ENCODE measurements at regions not wholly inside any gene's neighbourhood (a gene's known extent, or its start where the extent isn't known, plus 50 kb on each side); places are given as distances from the start of the nearest gene placed in this dataset.

DNA sequence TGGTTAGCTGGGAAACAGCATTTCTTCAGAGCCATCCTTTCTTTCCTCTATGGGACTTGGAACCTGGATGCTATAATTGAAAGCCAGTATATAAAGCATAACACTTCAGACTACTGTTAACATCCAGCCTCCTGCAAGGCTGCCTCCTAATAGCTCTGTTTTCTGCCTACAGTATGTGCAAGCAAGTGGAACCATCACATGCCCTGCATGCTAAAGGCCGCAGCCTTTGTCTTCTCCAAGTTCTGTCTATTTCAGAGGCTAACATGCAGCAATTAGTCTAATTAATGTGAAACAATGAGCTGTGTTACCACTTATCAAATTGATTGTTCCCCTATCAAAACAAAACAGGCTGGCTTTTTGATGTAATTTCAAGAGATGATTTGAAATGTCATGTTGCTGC, 82.7 kb upstream of the ESRRG start:
- no peak overlapping the region for H3K4me3 ChIP-seq (ENCODE audit: low read depth in 1 of 2, low read length in 2 of 2)
- 92 to 94% methylated on average over 1 of the region's 1 CpG for WGBS, 2 donors
- H3K27ac ChIP-seq (ENCODE audit: low read depth in 2 of 2, low read length in 1 of 2) = no peak overlapping the region
- no peaks in the 10 kb centered on the region for H3K36me3 ChIP-seq (ENCODE audit: control insufficient read depth in 2 of 2, insufficient read depth in 2 of 2, low read length in 1 of 2)
- H3K9me3 ChIP-seq (ENCODE audit: control insufficient read depth in 2 of 2, insufficient read depth in 1 of 2, low read depth in 1 of 2, low read length in 1 of 2) = no peaks in the 10 kb centered on the region
- H3K4me1 ChIP-seq (ENCODE audit: control insufficient read depth in 2 of 2, insufficient read depth in 2 of 2, low read length in 1 of 2) = no peaks in the 10 kb centered on the region
- H3K27me3 ChIP-seq (ENCODE audit: control insufficient read depth in 1 of 2, insufficient read depth in 2 of 2, low read length in 2 of 2) = no peaks in the 10 kb centered on the region

DNA sequence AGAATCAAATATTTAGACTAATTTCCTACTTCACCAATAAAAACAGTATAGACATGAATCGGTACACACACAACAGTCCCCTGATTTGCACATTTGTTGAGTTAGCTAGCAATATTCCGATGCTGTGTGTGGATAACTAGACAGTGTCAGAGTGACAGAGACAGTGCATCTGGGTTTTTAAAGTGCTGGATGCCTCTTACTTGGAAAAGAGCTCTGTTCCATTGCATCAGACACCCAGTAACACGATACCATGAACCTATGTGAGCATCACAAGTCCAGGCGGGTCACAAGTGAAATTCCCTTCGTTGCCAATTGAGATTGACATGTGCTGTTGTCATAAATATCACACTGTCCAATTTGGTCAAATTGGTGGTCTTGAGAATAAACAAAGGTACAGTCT, 82.0 kb upstream of the ESRRG start:
- H3K9me3 ChIP-seq (ENCODE audit: control insufficient read depth in 2 of 2, insufficient read depth in 1 of 2, low read depth in 1 of 2, low read length in 1 of 2) = no peaks in the 10 kb centered on the region
- 69 to 82% methylated on average over 5 of the region's 5 CpGs for WGBS, 2 donors

DNA sequence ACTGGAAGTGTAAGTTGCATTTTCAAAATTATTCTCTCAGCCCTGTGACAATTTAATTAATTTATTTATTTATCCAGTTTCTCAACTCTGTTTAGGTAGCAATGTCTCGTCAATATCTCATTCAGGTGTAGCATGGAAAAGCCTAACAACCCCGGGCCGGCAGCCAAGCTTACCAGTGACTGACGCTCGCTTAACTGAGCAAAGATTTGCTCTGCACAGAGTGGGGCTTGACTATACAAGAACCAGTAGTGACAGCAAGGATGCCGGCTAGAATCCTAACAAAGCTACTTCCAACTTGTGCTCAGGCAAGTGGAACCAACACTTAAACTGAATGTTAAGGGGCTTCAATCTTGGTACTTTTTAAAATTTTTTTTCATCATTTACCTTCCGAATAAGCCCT, 80.9 kb upstream of the ESRRG start:
- no peaks in the 10 kb centered on the region for H3K9me3 ChIP-seq (ENCODE audit: control insufficient read depth in 2 of 2, insufficient read depth in 1 of 2, low read depth in 1 of 2, low read length in 1 of 2)
- H3K36me3 ChIP-seq (ENCODE audit: control insufficient read depth in 2 of 2, insufficient read depth in 2 of 2, low read length in 1 of 2) = no peaks in the 10 kb centered on the region
- WGBS, 2 donors = 53 to 59% methylated on average over 7 of the region's 7 CpGs
- H3K4me1 ChIP-seq (ENCODE audit: control insufficient read depth in 2 of 2, insufficient read depth in 2 of 2, low read length in 1 of 2) = no peaks in the 10 kb centered on the region
- H3K27ac ChIP-seq (ENCODE audit: low read depth in 2 of 2, low read length in 1 of 2) = no peak overlapping the region
- no peaks in the 10 kb centered on the region for H3K27me3 ChIP-seq (ENCODE audit: control insufficient read depth in 1 of 2, insufficient read depth in 2 of 2, low read length in 2 of 2)
- H3K4me3 ChIP-seq (ENCODE audit: low read depth in 1 of 2, low read length in 2 of 2) = no peak overlapping the region

More for the DNA sequence above, 82.0 kb upstream of the ESRRG start:
- no peak overlapping the region for H3K4me3 ChIP-seq (ENCODE audit: low read depth in 1 of 2, low read length in 2 of 2)
- H3K27ac ChIP-seq (ENCODE audit: low read depth in 2 of 2, low read length in 1 of 2) = no peak overlapping the region
- no peaks in the 10 kb centered on the region for H3K36me3 ChIP-seq (ENCODE audit: control insufficient read depth in 2 of 2, insufficient read depth in 2 of 2, low read length in 1 of 2)
- H3K4me1 ChIP-seq (ENCODE audit: control insufficient read depth in 2 of 2, insufficient read depth in 2 of 2, low read length in 1 of 2) = no peaks in the 10 kb centered on the region
- no peaks in the 10 kb centered on the region for H3K27me3 ChIP-seq (ENCODE audit: control insufficient read depth in 1 of 2, insufficient read depth in 2 of 2, low read length in 2 of 2)

DNA sequence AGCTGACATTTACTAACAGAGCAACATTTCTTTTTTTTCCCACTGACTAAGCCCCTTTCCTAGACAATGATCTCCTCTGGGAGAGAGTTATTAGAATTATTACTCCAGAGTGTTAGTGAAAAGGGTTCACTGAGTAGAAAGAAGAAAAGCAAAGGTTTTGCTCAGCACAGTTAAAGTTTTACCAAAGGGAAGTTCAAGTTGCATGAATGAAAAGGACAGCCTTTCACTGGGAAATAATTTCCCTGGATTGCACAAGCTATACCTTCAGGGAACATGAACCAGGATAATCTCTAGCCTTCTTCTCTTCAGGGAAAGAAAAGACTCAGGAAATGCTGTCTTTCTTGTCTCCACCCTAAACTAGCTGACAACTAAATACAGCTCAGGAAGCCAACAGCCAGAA, 71.4 kb upstream of the ESRRG start:
- H3K4me1 ChIP-seq (ENCODE audit: control insufficient read depth in 2 of 2, insufficient read depth in 2 of 2, low read length in 1 of 2) = no peaks in the 10 kb centered on the region
- no peak overlapping the region for H3K4me3 ChIP-seq (ENCODE audit: low read depth in 1 of 2, low read length in 2 of 2)
- H3K27me3 ChIP-seq (ENCODE audit: control insufficient read depth in 1 of 2, insufficient read depth in 2 of 2, low read length in 2 of 2) = no peaks in the 10 kb centered on the region
- no peaks in the 10 kb centered on the region for H3K9me3 ChIP-seq (ENCODE audit: control insufficient read depth in 2 of 2, insufficient read depth in 1 of 2, low read depth in 1 of 2, low read length in 1 of 2)
- H3K27ac ChIP-seq (ENCODE audit: low read depth in 2 of 2, low read length in 1 of 2) = no peak overlapping the region
- no peaks in the 10 kb centered on the region for H3K36me3 ChIP-seq (ENCODE audit: control insufficient read depth in 2 of 2, insufficient read depth in 2 of 2, low read length in 1 of 2)

GRCh38 chr1:216793973-216794372, 70.7 kb upstream of the ESRRG start:
- 76 to 80% methylated on average over 4 of the region's 4 CpGs for WGBS, 2 donors
- H3K27ac ChIP-seq (ENCODE audit: low read depth in 2 of 2, low read length in 1 of 2) = no peak overlapping the region
- no peaks in the 10 kb centered on the region for H3K36me3 ChIP-seq (ENCODE audit: control insufficient read depth in 2 of 2, insufficient read depth in 2 of 2, low read length in 1 of 2)
- no peaks in the 10 kb centered on the region for H3K9me3 ChIP-seq (ENCODE audit: control insufficient read depth in 2 of 2, insufficient read depth in 1 of 2, low read depth in 1 of 2, low read length in 1 of 2)
- H3K4me1 ChIP-seq (ENCODE audit: control insufficient read depth in 2 of 2, insufficient read depth in 2 of 2, low read length in 1 of 2) = no peaks in the 10 kb centered on the region
- no peaks in the 10 kb centered on the region for H3K27me3 ChIP-seq (ENCODE audit: control insufficient read depth in 1 of 2, insufficient read depth in 2 of 2, low read length in 2 of 2)
- no peak overlapping the region for H3K4me3 ChIP-seq (ENCODE audit: low read depth in 1 of 2, low read length in 2 of 2)

GRCh38 chr1:216793303-216793702, 70.1 kb upstream of the ESRRG start:
- no peaks in the 10 kb centered on the region for H3K9me3 ChIP-seq (ENCODE audit: control insufficient read depth in 2 of 2, insufficient read depth in 1 of 2, low read depth in 1 of 2, low read length in 1 of 2)
- no peaks in the 10 kb centered on the region for H3K4me1 ChIP-seq (ENCODE audit: control insufficient read depth in 2 of 2, insufficient read depth in 2 of 2, low read length in 1 of 2)
- no peaks in the 10 kb centered on the region for H3K27me3 ChIP-seq (ENCODE audit: control insufficient read depth in 1 of 2, insufficient read depth in 2 of 2, low read length in 2 of 2)
- no peak overlapping the region for H3K4me3 ChIP-seq (ENCODE audit: low read depth in 1 of 2, low read length in 2 of 2)
- H3K36me3 ChIP-seq (ENCODE audit: control insufficient read depth in 2 of 2, insufficient read depth in 2 of 2, low read length in 1 of 2) = no peaks in the 10 kb centered on the region
- no peak overlapping the region for H3K27ac ChIP-seq (ENCODE audit: low read depth in 2 of 2, low read length in 1 of 2)

DNA sequence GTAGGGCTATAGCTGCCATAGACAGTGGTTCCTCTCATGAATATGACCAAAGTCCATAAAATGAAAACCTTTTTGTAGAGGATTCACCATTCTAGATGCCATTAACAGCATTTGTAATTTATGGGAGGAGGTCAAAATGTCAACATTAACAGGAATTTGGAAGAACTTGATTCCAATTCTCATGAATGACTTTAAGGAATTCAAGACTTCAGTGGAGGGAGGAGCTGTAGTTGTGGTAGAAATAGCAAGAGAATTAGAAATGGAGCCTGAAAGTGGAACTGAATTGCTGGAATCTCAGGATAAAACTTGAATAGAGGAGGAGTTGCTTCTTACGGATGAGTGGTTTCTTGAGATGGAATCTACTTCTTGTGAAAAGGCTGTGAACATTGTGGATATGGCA, 65.4 kb upstream of the ESRRG start:
- no peak overlapping the region for H3K27ac ChIP-seq (ENCODE audit: low read depth in 2 of 2, low read length in 1 of 2)
- no peaks in the 10 kb centered on the region for H3K27me3 ChIP-seq (ENCODE audit: control insufficient read depth in 1 of 2, insufficient read depth in 2 of 2, low read length in 2 of 2)
- H3K36me3 ChIP-seq (ENCODE audit: control insufficient read depth in 2 of 2, insufficient read depth in 2 of 2, low read length in 1 of 2) = no peaks in the 10 kb centered on the region
- H3K4me3 ChIP-seq (ENCODE audit: low read depth in 1 of 2, low read length in 2 of 2) = no peak overlapping the region
- H3K9me3 ChIP-seq (ENCODE audit: control insufficient read depth in 2 of 2, insufficient read depth in 1 of 2, low read depth in 1 of 2, low read length in 1 of 2) = no peaks in the 10 kb centered on the region
- no peaks in the 10 kb centered on the region for H3K4me1 ChIP-seq (ENCODE audit: control insufficient read depth in 2 of 2, insufficient read depth in 2 of 2, low read length in 1 of 2)
- WGBS, 2 donors = 97 to 100% methylated on average over 1 of the region's 1 CpG

- no peaks in the 10 kb centered on the region for H3K36me3 ChIP-seq (ENCODE audit: control insufficient read depth in 2 of 2, insufficient read depth in 2 of 2, low read length in 1 of 2)
- no peaks in the 10 kb centered on the region for H3K9me3 ChIP-seq (ENCODE audit: control insufficient read depth in 2 of 2, insufficient read depth in 1 of 2, low read depth in 1 of 2, low read length in 1 of 2)
- no peak overlapping the region for H3K4me3 ChIP-seq (ENCODE audit: low read depth in 1 of 2, low read length in 2 of 2)
- H3K27ac ChIP-seq (ENCODE audit: low read depth in 2 of 2, low read length in 1 of 2) = no peak overlapping the region
- WGBS, 2 donors = 44 to 59% methylated on average over 4 of the region's 4 CpGs
- H3K27me3 ChIP-seq (ENCODE audit: control insufficient read depth in 1 of 2, insufficient read depth in 2 of 2, low read length in 2 of 2) = no peaks in the 10 kb centered on the region
- no peaks in the 10 kb centered on the region for H3K4me1 ChIP-seq (ENCODE audit: control insufficient read depth in 2 of 2, insufficient read depth in 2 of 2, low read length in 1 of 2)
Observed at GRCh38 chr1:216785737-216786136, 62.5 kb upstream of the ESRRG start.

- no peaks in the 10 kb centered on the region for H3K27me3 ChIP-seq (ENCODE audit: control insufficient read depth in 1 of 2, insufficient read depth in 2 of 2, low read length in 2 of 2)
- 66 to 83% methylated on average over 3 of the region's 3 CpGs for WGBS, 2 donors
Observed at GRCh38 chr1:216785221-216785620, 62.0 kb upstream of the ESRRG start.

GRCh38 chr1:216779686-216780085, 56.5 kb upstream of the ESRRG start:
- no peaks in the 10 kb centered on the region for H3K4me1 ChIP-seq (ENCODE audit: control insufficient read depth in 2 of 2, insufficient read depth in 2 of 2, low read length in 1 of 2)
- H3K4me3 ChIP-seq (ENCODE audit: low read depth in 1 of 2, low read length in 2 of 2) = no peak overlapping the region
- no peaks in the 10 kb centered on the region for H3K9me3 ChIP-seq (ENCODE audit: control insufficient read depth in 2 of 2, insufficient read depth in 1 of 2, low read depth in 1 of 2, low read length in 1 of 2)
- no peak overlapping the region for H3K27ac ChIP-seq (ENCODE audit: low read depth in 2 of 2, low read length in 1 of 2)
- H3K27me3 ChIP-seq (ENCODE audit: control insufficient read depth in 1 of 2, insufficient read depth in 2 of 2, low read length in 2 of 2) = no peaks in the 10 kb centered on the region
- H3K36me3 ChIP-seq (ENCODE audit: control insufficient read depth in 2 of 2, insufficient read depth in 2 of 2, low read length in 1 of 2) = no peaks in the 10 kb centered on the region

More at GRCh38 chr1:216785221-216785620, 62.0 kb upstream of the ESRRG start:
- Histone ChIP-seq H3K4me3 (ENCODE audit: low read depth in 1 of 2, low read length in 2 of 2) (no peak overlapping the region), H3K36me3 (ENCODE audit: control insufficient read depth in 2 of 2, insufficient read depth in 2 of 2, low read length in 1 of 2) (no peaks in the 10 kb centered on the region), H3K27ac (ENCODE audit: low read depth in 2 of 2, low read length in 1 of 2) (no peak overlapping the region), H3K4me1 (ENCODE audit: control insufficient read depth in 2 of 2, insufficient read depth in 2 of 2, low read length in 1 of 2) (no peaks in the 10 kb centered on the region), H3K9me3 (ENCODE audit: control insufficient read depth in 2 of 2, insufficient read depth in 1 of 2, low read depth in 1 of 2, low read length in 1 of 2) (no peaks in the 10 kb centered on the region)

Data from esophagus (tissue), 2 donors.